ENCODE measurements at regions not wholly inside any gene's neighbourhood (a gene's known extent, or its start where the extent isn't known, plus 50 kb on each side); places are given as distances from the start of the nearest gene placed in this dataset.

DNA sequence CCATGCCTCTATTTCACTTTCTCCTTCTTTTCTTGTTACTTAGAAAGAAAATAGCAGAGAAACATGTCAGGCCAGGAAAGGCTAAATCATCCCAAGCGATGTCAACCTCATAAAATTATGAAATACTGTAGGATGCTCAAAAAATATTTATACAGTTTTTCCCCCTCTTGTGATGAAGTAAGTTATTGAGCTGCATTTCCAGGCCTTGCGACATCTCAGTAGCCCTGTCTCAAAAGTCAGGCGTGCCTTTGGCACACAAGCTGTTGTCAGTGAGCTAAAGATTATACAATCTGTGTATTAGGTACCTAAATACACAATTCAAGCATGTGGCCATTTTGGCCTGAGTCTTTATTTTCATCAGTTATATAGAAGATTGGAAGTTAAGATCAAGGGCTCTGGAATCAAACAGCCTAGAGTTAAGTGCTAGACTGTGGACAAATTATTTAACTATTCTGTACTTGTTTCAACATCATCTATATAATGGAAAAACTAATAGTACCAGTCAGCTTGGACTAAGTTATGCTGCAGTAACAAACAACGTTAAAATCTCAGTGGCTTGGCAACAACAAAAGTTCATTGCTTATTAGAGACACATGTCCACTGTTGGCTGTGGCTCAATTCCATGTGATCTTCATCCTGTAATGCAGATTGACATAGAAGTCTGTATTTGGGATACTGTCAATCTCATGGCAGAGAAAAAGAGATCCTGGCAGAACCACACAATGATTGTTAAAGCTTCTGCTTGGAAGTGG lies 406.4 kb upstream of the PROK2 start:
- ATAC-seq, result no peak

GRCh38 chr3:72190050-72190449 lies 405.1 kb upstream of the PROK2 start:
- no peak for ATAC-seq

GRCh38 chr3:72189339-72189738 lies 404.4 kb upstream of the PROK2 start:
- no peak for ATAC-seq

GRCh38 chr3:72188536-72188935 lies 403.6 kb upstream of the PROK2 start:
- no peak for ATAC-seq

DNA sequence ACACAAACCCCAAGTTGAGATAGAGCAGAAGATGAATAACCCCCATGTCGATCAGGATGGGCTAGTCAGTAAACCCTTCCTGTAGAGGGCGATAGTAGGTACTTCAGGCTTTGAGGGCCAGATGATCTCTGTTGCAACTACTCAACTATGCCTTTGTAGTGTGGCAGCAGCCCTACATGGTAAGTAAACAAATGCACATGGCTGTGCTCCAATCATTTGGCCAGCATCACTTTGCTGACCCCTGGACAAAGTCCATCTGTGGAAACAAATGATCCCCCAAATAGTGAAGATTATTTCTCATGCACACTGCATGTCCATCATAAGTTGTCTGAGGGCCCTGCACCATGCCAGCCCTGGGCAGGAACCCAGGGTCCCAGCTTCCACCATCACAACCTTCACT lies 402.2 kb upstream of the PROK2 start:
- no peak for ATAC-seq

DNA sequence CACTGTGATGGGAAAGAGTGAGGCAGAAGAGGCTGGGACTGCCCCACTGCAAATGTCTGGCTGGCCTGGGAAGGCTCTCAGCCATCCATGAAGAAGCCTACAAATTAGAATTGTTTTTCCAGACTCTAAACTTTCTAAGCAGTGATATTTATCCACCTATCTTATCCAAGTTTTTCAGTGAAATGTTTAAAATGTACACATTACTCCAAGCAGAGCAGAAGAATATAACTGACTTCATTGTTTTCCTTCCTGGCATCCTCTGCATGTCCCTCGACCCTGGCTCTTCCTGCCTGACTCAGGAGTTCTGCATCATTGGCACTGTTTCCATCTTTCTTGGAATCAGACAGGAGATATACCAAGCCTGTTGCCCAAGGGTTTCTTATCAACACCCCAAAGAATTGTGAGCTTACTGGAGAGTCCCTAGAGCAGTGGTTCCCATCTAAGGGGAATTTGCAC lies 401.5 kb upstream of the PROK2 start:
- ATAC-seq, result no peak

DNA sequence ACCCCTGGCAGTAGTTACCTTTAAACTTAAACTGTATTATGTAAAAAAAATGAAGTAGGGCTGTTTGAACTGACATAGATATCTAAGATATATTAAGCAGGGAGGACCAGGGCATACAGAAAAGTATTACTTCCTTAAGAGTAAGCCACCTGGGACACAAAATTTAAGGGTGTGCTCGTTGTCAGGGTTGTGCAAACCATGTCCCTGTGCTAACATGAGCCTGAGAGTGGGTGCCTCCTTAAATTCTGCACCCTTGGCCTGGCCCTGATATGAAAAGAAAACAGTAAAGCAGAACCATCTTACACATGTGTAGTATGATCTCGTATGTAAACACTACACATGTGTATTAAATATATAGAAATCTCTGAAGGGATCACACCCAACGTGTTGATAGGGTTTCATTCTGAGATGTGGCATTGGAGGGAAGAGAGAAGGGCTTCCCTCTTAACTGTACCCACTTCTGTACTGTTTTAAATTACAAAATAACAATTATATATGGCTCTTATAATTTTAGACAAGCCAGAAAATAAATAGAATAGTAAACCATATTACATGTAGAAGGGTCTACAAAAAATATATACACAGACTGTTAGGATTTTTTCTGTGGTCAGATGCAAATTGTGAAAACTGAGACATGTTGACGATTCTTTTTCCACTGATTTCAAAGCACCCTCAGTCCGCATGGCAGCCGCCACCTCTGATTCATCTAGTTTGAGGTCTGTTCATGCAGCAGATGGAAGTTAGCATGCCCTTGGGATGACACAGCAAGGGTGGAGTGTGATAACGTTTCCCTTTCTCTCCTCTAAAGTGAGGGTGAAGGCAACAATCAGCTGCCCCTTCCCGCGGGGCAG lies 400.8 kb upstream of the PROK2 start:
- ATAC-seq, result peak; percentile 83 to 90

GRCh38 chr3:72183489-72183888 lies 398.5 kb upstream of the PROK2 start:
- ATAC-seq, result no peak

- no peak for ATAC-seq
Measured at GRCh38 chr3:72182206-72182605, 397.3 kb upstream of the PROK2 start.

GRCh38 chr3:72181251-72181650 lies 396.3 kb upstream of the PROK2 start:
- no peak for ATAC-seq

DNA sequence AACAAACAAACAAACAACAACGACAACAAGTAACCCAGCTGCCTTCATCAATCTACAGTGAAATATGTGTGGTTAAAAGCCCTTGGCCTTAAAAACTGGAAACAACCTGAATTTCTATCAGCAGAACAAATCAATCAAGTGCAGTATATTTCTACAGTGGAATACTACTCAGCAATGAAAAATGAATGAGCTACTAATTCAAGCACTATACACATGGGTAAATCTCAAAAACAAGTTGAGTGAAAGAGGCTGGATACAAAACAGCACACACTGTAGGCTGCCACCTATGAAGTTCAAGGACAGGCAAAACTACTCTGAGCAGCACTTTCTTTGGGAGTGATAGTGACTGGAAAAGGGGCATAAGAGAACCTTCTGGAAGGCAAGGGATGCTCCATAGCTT lies 395.5 kb upstream of the PROK2 start:
- no peak for ATAC-seq

DNA sequence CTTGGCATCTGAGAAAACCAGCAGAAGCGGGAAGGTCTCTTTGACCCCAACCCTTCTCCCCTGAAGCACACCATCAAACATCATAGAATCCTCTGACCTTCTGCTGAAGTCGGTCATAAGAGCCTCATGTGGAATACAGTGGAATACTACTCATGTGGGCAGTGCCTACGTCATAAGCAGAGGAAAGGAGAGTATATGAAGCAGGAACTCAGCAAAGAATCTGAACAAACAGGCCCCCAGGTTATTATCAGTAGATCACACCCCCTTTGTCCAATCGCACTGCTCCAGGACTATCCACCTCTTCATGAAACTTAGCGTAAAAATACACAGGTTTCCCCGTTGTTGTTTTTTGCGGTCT lies 394.1 kb upstream of the PROK2 start:
- ATAC-seq, result no peak

GRCh38 chr3:72178463-72179106 lies 393.6 kb upstream of the PROK2 start:
- ATAC-seq, result no peak

DNA sequence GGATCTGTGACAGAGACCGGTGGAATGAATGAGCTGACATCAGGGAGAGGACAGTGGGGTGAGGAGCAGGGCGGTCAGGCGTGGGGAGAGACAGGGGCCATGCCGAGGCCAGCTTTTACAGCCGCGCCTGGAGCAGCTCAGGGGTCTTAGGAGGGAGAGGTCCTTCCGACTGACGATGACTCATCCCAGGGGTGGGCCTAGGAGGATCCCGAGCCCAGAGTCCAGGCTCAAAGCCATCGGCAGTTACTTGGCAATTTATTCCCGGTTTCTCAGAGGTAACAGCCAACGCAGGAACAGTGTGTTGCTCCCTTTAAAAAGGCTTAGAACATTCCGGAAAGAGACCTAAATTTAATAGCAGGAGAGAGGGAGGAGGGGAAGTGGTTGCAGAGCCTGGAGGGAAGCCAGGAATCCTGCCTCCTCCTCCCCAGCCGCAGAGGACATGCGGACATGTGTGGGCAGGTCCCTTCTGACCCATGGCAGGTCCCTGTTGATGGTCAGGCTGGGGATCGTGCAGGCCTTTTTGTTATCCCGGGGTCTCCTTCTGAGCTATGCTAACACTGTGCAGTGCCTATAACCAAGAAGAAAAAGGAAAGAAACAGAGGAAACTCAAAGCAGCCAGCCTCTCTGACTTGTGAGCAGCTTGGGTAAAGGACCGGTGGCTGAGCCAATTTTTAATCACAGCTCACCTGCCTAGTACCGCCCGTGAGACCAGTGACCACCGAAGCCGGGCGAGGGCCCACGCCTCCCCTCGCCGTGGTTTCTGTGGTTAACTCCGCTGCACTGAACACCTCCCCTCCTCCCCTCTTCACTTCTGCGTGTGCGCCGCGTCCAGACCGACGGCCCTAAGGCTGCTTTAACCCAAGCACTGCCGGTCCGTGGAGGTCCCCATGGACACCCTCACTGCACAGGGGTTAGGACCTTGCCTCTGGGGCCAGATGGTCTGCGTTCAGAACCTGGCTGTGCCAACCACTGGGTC lies 392.4 kb upstream of the PROK2 start:
- peak; percentile 29 to 57 for ATAC-seq

GRCh38 chr3:72176537-72177041 lies 391.6 kb upstream of the PROK2 start:
- peak in 1 of 2 donors; percentile 38 for ATAC-seq

GRCh38 chr3:72175296-72175858 lies 390.4 kb upstream of the PROK2 start:
- no peak for ATAC-seq

DNA sequence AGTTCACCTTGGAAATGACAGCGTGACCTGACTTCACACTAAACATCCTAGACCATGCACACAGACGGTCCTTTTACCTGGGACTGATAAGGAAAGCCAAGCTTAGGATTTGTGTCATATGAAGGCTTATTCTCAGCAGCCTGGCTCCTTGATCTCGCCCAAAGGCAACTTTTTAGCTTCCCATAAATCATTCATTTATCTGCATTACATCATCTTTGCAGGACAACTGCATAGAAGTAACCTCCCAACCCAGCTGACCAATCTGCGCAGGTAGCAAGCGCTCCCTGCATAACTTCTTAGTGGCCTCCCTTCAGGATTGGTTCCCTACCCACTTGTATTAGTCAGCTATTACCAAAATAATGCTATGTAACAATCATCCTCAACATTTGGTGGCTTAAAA lies 389.9 kb upstream of the PROK2 start:
- ATAC-seq, result no peak

DNA sequence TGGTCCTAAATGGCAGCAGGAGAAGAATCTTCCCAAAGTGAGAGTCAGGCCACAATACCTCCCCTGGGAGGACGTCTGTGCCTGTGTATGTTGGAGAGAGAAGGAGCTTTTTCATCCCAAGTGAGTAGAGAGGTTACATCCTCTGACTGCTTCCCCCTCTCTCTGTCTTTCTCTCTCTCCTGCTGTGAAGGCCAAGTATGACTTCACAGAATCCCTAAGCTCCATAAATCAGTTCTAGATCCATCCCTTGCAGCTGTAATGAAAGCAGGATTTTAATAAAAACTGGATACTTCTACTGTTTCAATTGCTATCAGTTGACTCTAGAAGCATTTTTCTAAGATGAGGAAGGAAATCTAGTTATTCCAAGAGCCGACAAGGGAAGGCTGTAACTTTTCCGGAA lies 389.1 kb upstream of the PROK2 start:
- ATAC-seq, result no peak

DNA sequence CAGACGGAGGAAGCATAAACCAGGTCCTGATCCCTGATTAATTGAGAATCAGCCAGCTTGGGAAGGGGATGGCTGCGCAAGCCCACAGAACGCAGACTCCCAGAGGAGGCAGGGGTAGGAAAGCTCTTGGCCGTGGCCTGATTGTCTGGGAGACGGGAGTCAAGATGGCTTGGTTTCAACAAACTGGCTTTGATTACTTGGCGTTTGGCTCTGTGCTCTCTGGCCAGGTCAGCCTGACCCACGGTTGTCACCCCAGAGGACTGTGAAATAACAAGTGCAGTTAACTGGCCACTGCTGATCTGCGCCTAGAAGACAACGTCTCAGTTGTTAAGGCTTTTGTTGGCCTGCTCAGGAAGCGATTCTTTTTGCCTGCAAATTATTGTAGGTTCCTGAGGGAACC lies 387.0 kb upstream of the PROK2 start:
- ATAC-seq, result no peak

DNA sequence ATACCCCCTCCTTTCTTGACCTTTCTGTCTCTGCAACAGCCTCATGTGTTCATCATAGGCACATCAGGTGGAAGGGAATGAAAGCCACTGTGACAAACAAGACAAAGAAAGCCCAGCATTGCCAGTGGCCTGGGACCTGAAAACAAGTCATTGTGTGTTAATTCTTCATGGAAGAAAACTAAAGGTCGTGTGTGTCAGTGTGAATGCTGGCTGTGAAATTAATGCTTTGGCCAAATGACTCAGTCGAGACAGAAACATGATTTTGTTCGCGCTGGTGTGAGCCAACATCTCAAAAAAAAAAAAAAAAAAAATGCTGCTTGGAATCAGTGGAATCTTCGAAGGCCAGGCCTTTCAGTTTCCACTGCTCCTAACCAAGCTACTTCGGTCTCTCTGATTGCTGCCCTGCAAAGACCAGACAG lies 386.5 kb upstream of the PROK2 start:
- no peak for ATAC-seq

DNA sequence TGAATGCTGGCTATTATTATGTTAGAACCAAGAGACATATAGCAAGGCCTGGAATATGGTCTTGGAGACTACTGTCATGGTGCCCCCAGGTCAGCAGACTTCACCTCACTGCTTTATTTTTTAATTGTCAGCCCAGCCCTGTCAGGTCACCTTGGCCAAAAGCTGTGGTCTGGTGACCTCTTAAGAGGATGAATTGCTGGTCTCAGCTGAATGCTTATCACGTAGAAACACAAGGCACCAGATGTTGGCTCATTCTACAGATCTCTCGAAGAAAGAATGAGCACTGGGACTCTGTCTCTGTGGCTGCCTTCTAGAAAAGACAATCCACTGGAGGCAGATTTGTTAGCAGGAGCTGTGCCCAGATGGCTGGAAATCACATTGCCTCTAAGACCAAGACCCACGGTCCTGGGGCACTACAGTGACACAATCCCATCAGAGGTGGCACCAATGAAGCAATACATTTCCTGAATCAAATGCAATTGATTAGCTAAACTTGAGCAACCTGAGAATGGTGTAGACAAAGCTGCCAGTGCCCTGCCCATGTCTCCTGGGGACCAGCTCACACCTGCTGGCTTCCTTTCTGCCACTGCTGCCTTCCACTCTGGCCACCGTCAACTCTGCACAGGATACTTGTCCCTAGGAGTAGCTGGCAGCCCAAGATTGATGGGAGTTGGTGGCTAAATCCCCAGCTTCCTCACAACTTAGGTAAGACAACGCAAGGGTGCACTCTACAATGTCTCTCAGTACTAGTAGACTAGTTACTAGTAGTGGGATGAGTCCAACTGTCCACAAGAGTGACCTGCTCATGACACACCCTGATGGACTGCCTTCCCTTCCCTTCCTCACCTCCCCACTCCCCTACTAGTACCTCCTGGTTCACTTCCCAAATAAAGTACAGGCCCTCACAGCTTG lies 384.9 kb upstream of the PROK2 start:
- ATAC-seq, result no peak
